GM21786 (cell line): ENCODE measurements at regions not wholly inside any gene's neighbourhood (a gene's known extent, or its start where the extent isn't known, plus 50 kb on each side); places are given as distances from the start of the nearest gene placed in this dataset.
A peak's percentile ranks its signal among the peaks of the same experiment; 100 is the strongest.
"Not testable (repeated sequence)": the region's sequence is repeated elsewhere in the genome, so short reads cannot be mapped to it uniquely, and the experiment has no call there.

Experiments
- ATAC-seq: cut with Tn5 transposase; IDR thresholded peaks from one replicate; pipeline ENCODE4 v1.9.1; 2021; ENCODE audit not compliant: unreplicated experiment

- not testable (repeated sequence) for ATAC-seq
These were observed 530.6 kb upstream of the ZNF717 start for GRCh38 chr3:76315906-76316305.

GRCh38 chr3:76321614-76322013, 536.3 kb upstream of the ZNF717 start:
- ATAC-seq, result no peak

- no peak for ATAC-seq
These were observed 538.8 kb upstream of the ZNF717 start for GRCh38 chr3:76324101-76324500.

DNA sequence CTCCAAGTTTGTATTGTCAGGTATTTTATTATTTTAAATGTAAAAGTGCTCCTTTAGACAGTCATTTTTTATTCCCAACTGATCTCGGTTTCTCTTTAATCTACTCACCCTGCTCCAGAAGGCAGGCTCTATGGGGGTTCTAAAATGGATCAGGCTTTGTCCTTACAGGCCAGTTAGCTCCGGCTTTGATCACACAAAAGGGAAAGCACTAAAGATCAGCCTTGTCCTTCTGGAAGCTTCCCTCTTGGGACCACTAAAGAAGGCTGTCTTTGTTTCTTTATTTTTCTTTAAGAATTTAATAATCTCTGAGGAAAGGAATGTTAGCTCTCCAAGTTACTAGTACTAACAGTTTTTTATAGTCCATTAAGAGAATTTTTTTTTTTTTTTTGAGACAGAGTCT, 560.5 kb upstream of the ZNF717 start:
- no peak for ATAC-seq

DNA sequence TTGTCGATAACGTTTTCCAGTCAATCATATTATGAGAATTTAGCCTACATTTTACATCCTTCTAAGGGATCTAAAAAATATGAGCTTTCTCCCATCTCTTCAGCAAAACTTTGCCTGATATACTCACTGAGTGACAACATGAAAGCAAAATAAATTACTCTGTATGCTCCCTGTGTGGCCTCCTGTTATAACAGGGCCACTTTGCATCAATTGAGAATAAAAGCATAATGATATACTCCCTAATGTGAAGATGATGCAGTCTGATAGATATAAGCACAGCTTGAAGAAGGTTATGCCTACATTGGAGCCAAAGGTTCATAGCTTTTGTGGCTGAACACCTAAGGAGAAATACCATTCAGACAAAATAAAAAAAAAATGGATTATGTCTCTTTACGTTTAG, 561.3 kb upstream of the ZNF717 start:
- no peak for ATAC-seq

DNA sequence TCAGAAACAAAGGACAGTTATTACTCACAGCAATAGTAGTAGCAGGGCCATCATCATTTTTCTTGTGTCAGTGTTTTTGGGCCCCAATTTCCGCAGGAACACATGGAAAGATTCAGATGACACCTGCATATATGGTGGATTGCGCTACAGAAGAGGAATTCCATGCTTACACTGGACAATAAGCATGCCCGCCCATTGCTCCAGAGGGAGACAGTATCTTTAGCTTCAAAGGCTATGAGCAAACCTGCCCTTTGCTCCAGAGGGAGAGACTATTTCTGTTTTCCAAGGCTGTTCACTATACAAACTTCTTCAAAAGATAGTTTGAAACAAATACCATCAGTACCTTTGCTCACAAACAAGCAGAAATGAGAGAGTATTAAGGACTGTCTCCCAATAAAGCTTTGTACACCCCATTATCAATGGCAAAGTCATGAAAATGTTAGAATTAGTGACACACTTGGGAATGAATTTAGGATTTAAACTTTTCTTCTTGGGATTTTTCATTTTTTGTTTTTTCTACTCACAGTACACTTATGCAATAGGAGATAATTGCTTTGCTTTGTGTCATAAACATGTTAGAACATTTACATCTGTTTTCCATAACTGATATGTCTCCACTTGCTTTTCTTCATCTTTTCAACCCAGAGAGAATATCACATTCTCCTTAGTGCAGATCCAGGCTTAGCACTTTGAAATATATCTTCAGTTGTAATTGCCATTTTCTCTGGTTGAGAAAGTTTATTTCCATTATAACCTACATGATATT, 564.5 kb upstream of the ZNF717 start:
- no peak for ATAC-seq

DNA sequence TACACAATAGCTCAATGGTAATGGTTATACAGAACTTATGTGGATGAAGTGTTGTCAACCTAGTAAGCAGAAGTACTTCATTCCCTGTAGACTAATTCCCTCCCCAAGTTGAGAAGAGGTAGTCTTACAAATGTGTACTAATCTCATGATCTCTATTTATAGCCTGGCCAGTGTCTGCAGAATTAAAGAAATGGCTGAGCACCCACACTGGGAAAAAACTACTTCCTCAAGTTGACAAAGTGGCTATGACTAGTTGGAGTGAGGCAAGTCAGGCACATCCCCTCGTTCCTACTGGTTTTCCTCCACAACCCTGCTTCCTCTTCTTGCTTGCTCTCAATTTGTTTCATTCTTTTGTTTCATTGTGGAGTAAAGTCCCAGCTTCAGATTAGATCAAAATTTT, 566.7 kb upstream of the ZNF717 start:
- no peak for ATAC-seq

- no peak for ATAC-seq
These were observed 567.3 kb upstream of the ZNF717 start for GRCh38 chr3:76352511-76353284.

DNA sequence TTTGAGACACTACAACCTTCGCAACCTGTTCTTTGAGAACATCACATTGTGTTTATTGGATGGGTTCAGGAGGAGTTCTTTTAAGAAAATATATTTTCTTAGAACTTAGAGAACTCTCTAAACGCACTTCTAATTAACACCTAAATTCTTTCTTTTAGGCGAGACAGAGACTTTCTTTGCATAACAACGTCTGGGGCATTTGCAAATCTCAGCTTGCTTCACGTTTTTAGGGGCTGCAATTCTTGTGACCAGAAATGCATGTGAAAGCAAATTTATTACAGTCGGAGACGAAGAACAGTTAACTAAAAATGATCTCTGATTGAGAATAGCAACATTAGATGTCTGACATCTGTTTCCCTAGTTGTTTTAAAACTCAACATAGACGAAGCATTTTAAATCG, 568.3 kb upstream of the ZNF717 start:
- no peak for ATAC-seq

GRCh38 chr3:76361010-76361409, 575.7 kb upstream of the ZNF717 start:
- no peak for ATAC-seq

GRCh38 chr3:76362643-76363042, 577.3 kb upstream of the ZNF717 start:
- no peak for ATAC-seq

DNA sequence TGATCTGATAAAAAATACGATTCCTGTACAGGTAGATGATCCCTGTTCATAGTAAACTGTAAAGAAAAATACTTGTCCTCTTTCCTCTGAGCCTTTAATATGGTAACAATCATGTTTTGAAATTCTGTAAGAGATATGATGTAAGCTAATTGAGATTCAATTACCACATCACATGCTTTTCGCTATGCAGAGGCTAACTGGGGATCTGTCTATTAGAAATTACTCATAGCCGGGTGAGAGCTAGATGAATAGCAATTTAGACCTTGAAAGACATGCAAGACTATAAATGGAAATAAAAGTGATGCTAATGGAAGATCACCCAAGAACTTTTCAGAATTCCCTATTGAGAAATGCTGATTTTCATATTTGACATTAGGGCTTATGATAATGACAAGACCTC, 579.9 kb upstream of the ZNF717 start:
- no peak for ATAC-seq

DNA sequence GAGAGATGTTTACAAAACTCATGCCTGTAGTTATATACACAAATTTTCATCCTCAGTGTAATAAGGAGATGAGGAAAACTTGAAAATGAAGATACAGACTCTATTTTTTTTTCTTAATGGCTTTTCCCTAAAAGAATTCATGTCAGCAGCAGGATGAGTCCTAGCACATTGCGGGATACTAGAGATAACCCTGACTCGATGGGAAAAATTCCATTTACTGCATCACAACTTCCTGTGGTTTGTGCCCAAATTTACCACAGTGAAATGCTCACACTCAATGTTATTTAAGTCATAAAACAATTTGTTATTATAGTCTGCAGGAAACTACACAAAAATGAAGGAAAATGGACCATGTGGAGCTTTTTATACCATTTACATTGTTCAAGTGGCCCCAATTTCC, 581.9 kb upstream of the ZNF717 start:
- no peak for ATAC-seq

GRCh38 chr3:76369170-76369569, 583.8 kb upstream of the ZNF717 start:
- peak; percentile 68 for ATAC-seq

DNA sequence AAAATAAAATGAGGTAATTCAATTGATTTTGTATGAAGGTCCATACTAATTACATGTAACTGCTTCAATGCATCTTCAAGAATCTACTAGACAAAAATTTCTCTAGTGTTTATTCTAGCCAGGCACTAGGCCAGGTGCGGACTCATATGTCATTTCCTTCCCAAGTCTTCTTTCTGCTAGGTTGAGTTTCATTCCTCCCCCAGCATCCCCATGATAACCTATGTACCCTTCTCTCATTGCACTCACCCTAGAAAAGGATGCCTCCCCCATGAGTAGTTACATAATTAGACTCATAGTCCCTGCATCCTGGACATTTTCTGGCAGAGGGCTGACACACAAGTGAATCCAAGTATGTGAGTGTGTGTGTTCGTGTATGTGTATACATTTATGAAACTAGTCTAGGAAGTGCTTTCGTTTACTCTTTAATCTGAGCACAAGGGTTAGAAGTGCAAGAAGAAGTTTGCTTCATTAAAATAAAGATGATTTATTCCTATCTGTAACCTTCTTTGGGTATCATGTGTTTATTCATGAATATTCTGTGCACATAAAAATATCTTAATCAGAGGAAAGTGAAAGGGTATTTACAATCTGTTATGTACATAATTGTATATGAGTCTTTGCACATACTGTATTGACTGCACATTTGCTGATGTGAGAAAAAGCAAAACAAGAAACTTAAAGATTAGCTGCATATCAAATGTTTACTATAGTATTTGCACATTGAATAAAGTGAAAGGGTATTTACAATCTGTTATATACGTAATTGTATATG, 585.6 kb upstream of the ZNF717 start:
- no peak for ATAC-seq

DNA sequence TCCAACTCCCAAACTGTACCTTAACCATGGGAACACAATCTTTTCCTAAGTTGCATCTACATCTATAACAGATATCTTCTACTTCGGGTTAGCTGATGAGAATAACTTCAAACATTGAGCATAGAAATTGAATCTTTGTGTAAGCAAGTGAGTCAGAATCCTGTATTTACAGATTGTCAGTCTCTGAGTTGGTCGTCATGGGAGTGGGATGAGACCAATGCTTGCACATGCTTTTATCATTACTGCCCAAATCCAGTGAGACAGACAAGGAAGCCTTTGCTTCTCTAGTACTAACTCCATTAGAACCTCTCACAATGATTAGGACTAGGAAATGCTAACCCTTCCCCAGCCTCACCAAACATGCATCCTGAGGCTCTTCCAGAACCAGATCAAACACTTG, 587.1 kb upstream of the ZNF717 start:
- ATAC-seq, result no peak

GRCh38 chr3:76377074-76377473, 591.7 kb upstream of the ZNF717 start:
- no peak for ATAC-seq

DNA sequence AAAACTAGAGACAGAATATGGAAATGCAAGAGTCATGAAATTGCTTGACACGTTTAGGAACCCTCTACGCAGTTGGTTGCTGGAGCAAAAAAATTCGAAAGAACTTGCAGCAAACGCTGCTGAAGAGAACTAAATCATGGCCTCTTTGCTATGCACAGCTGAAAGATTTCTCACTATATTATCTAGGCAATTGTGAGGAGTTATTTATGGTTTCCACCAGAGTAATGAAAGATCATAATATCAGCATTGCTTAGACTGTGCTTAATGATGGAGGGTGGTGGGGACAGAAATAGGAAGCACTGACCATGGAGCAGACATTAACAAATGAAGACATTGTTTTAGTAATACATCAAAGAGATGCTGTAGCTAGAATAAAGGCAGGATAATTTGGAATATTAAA, 593.4 kb upstream of the ZNF717 start:
- ATAC-seq, result no peak

GRCh38 chr3:76383781-76384180, 598.4 kb upstream of the ZNF717 start:
- no peak for ATAC-seq

DNA sequence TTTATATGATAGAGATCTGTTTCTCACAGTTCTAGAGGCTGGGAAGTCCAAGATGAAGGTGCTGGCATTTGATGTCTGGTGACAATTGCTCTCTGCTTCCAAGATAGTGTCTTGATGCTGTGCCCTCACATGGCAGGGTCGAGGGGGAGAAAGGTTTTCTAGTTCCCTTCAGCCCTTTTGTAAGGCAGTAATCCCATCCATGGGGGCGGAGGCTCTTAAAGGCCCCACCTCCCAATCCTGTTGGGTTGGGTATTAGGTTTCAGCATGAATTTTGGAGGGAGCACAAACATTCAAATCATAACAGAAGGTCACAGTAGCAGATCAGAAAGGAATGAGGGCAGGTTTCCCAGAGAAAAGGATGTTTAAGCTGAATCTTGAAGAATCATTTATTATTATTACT, 601.7 kb upstream of the ZNF717 start:
- no peak for ATAC-seq

DNA sequence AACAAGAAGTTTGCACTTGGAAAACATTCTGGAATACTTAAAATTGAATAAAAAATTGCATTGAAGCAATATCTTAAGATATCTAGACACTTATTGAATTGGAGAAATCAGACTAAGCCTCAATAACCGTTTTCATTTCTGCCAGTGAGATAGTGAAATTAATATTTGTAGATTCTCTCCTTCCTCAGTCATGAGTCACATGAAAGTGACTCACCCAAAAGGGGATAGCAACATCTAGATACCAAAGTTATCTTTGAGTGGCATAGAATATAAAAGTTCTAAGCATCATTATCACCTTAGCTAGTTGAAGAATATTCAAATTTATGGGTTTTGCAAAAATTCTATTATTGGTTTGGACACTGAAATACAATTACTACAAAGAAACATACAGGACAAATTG, 614.8 kb upstream of the ZNF717 start:
- no peak for ATAC-seq

DNA sequence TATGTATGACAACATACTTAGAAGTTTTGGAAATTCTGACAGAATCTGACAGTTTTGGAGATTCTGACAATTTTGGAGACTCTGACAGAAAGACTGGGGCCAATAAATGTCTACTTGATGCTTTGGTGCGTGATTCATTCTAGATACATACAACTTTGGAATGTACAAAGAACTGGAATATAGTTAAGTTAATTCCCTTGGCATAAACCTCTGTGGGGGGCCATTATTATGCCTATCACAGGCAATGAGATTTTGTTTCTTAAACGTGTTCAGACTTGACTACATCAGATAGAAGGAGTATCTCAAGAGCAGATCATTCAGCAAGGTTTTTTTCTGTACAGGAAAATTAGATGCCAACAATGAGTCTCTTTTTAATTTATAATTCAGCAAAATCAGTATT, 617.6 kb upstream of the ZNF717 start:
- ATAC-seq, result no peak
